ENCODE measurements at regions not wholly inside any gene's neighbourhood (a gene's known extent, or its start where the extent isn't known, plus 50 kb on each side); places are given as distances from the start of the nearest gene placed in this dataset.

DNA sequence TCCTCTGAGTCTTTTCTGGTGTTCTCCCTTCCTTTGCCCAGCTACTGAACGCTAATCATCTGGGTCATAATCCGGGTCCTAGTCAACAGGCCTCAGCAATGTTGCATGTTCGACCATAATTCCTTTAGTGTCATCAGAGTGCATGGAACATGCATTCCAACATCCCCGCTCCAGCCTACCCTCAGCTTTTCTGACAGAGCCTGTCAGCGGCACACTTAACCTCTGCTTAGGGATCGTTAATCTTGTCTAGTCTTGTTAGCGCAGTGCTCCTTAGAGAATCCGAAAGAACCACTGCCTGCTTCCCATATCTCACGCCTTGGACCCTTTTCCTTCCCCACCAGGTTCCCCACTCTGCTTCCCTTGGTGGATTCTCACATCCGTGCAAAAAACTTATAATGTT is 767.9 kb upstream of the ID2 start:
- DNase-seq: no peak

DNA sequence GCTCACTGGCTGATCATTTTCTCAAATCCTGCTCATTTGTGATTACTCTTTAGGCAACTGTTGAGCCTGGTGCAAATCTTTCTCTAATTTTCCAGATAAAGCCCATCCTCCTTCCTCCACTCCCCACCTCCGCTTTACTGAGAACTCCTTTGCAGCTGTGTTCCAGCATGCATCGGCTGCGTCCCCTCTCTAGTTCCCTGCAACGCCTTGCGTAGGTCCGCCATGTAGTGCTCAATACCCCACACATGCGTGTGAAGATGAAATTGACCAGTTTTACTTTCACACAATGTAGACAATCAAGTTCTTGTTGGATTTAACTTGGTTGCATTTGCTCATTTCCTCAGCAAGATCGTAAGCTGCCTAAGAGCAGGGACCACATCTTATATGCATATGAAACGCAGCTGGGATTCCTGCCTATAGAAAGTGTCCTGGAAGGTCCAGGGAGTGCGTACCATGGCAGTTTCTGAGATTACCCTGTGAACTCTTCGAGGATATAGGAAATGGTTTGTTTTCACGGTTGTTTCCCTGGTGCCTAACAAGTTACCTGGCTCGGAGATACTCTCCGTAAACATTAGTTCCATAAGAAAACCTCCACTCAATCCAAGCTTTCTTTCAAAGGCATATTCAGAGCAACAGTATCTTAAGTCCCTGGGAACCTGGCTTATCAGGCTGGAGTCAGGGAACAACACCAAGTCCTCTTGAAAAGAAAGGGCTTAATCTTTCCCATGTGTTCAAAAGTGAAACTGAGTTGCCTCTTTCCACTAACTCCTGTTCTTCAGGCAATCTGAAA is 766.4 kb upstream of the ID2 start:
- DNase-seq: no peak

DNA sequence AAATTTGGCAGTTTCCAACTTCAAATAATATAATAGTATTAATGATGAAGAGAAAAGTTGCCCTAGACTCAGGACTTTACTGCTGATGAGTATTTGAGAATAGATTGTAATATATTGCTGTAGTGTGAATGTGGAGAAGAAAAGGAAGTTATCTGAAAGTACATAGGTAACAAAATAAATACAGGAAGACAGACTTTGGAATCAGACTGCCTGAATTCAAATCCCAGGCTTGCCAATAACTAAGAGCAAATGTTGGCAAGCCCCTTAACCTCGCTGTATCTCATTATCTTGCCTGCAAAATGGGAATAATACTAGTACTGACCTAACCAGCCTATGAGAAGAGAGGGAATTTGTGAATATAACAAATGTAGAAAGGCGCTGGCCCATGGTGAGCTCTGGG is 765.2 kb upstream of the ID2 start:
- DNase-seq: no peak

DNA sequence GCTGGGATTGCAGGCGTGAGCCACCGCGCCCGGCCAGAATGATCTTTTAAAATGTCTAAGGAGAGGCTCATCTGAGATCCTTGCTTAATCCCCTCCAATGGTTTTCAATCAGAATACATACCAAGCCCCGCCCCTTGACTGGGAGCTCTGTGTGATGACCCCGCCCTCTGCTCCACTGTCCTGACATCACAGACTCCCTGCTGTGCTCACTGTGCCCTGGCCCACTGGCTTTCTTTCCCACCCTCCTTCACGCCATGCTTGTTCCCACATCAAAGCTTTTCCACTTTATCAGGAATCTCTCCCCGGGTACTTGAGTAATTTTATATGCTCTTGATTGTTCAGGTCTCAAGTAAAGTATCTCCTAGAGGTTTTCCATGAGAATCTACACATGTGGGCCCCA is 762.3 kb upstream of the ID2 start:
- DNase-seq: no peak

DNA sequence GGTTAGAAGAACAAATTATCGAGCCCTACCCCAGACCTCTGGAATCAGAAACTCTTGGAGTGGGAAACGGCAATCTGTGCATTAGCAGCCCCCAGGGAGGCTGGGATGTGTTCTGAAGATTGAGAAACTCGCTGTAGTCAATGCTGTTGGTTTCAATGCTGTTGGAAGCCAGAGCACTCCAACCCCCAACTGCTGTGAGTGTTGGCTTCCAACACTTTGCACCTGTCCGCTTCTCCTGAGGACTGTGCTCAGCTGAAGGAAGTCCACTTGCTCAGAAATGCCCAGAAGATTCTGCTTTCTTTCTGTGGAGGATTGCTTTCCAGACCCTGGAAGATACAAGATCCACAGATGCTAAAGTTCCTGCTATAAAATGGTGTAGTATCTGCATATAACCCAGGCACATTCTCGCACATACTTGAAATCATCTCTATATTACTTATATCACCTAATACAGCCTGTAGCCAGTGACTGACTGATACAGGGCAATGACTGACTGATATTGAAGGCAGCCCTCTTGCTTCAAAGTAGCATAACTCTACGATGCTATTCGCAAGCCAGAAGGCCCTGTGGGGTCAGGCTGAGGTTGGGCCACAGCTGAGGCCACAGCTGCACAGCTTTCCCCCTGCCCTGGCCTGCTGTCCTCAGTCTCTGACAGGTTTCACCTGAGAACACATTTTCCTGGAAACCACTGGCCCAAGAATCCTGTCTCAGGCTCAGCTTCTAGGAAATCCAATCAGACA is 757.7 kb upstream of the ID2 start:
- no peak for DNase-seq

DNA sequence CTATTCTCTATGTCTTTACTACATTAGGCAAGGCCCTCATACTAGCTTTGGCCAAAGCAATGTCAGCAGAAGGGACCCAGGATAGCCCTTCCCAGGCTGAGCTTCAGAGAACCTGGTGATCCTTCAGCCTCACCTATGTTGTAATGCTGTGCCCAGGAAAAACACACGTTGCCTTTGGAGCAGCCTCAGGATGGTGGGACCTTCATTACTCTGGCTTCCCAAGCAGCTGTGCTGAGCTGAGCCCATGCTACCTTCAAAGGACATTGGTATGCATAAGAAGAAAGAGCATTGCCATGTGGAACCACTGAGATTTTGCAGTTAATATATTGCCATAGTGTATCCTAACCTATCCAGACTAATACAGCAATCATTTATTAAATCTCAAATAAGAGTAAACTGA is 756.4 kb upstream of the ID2 start:
- DNase-seq: no peak

DNA sequence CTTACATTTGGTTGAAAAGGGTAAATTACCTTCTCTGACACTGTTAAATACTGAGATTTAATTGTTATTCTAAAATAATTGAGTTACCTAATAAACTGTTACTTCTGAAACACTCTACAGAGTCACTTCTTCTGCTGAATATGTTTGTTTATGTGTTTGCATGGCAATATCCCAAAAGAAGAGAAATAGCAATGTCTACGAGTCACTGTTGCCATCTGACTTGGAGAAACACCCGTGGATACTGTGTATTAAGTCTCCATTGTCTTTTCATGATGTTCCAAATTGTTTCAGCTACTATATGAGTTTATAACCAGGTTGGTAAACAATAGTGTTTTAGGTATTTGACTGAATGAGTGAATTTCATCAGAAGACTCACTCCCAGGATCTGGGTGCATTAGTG is 754.2 kb upstream of the ID2 start:
- DNase-seq: no peak

DNA sequence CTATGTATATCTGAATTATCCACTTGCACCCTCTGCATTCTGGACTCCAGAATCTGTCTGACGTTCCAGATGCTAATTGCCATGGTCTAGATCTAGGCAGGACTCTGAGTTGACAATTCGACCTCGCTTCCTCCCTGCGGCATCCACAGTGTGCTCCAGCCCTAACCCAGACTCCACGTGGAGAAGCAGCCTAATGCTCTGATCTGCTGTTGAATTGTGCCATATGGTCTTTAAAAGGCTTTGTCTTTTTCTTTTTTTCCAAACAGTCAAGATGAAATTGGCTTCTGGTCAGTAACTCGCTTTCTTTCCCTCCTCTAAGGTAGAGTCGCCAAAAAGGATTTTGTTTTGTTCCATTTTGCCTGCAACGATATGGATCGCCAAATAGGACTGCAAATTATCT is 752.6 kb upstream of the ID2 start:
- no peak for DNase-seq

DNA sequence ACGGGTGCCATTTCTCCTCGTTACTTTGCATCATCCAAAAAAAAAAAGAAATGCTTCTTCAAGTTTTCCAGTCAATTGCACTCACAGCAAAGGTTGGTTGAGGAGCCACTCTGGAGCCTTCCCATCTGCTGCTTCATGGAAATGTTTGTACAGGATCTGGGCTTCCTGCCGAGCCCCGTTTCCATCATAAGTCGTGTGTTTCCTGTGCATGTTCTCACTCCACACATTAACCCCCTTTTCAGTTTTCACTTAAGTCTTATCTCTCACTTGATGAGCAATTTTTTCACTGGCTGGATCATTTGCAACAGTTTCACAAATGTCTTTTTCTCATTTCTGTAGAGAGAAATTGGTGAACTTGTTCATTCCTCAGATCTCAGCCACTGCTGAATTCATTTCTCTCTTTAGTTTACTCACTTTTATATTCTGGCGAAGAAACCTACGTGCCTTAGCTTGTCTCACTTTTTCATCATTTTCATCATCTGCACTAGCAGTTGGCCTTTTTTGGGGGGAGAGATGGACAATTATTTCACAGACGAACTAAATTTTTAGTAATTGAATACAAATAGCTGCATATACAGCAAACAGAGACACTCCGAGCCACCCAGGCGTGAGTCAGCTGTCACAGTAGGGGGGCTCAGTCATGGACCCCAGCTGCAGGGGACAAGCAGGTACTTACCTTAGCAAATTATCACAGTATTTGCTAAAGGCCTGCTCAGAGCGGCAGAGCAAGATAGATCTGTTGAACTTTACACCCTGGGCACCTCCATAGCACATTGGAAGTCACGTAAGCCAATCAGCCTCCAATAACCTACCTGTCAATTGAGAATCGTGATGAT is 750.8 kb upstream of the ID2 start:
- DNase-seq: no peak

DNA sequence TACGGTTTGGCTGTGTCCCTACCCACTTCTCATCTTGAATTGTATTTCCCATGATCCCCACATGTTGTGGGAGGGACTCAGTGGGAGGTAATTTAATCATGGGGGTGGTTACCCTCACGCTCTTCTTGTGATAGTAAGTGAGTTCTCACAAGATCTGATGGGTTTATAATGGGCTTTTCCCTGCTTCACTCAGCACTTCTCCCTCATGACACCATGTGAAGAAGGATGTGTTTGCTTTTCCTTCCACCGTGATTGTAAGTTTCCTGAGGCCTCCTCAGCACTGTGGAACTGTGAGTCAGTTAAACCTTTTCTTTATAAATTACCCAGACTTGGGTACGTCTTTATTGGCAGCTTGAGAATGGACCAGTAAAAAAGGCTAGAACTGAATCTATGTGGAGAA is 750.0 kb upstream of the ID2 start:
- DNase-seq: no peak

DNA sequence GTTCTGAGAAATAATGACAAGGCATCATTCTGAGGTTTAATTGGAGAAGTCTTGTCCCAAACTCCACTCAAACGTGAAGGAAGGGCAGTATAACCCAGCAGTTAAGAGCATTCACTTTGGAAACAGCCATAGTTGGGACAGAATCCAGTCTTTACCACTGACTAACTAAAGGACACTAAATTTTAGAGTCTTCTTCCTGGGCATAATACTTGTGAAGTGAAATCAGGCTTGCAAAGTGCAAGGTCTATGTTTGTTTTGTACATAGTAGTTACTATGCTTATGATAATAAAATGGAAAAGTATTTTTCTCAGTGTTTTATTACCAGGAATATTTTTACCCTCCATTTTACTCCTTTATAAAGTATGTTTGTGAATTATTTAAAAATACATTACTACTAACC is 748.2 kb upstream of the ID2 start:
- DNase-seq: no peak

DNA sequence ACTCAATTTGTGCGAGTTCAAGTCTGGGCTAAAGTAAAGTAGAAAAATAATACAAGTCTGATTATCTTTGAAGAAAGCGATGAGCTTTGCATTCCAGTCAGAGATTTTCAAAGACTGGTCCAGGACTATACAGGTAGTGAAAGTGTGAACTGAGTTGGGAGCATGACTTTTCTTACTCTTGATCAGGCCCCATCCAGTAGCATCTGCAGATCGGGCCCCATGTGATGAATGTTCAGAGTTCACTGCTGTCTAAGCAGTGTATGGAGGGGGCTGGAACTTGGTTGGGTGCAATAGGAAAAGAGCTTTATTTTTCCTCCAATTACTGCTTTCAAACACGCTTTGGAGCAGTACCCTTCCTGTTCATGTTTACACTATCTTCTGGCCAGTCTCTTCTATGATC is 747.4 kb upstream of the ID2 start:
- DNase-seq: no peak

DNA sequence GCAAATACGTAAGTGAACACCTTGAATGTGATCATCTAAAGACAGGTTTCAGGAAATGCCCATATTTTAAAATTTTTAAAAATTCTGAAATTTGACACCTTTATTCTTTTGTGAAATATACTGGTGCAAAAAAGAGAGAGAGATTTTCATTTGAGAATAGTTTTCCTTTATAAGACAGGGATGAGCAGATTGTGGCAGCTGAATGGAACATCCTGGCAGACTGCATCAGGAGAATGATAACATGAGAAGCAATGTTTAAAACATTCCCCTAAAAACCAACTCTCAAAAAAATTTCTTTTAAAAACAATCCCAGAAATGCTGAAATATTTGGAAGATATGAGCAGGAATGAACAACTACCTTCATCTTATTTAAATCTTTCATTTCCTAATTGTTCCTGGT is 744.8 kb upstream of the ID2 start:
- DNase-seq: no peak

DNA sequence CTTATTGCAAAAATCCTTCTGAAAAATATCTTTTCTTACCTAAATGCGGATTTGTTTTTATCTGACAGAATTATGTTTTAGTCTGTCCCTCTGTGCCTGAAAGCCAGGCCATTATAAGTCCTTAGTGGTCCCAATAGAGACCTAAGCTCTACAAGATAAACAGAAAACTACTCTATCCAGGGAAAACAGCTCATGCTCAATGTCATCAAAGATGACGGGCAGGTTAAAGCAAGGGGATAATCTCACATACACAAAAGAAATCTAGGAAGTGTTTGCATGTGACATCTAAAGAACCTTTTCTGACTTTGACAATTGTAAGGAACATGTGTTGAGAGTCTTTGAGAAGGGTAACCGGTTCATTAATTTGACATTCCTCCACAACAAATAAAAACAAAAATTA is 741.1 kb upstream of the ID2 start:
- no peak for DNase-seq

DNA sequence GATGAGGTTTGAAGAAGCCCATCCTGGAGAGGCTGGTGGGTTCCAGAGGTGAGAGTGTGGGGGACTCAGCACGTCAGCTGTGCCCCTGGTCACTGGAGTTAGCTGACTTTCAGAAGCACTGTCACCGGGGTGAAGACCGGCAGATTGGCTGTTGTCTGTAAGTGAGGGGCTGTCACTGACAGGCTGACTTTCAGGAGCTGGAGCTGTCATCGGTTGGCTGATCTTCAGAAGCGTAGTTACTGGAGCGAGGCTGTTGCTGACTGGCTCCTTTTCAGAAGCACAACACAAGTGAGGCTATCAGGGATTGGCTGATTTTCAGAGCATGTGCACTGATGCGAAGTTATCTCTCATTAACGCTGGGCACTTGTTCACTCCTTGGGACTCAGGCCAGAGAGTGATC is 738.4 kb upstream of the ID2 start:
- DNase-seq: no peak

DNA sequence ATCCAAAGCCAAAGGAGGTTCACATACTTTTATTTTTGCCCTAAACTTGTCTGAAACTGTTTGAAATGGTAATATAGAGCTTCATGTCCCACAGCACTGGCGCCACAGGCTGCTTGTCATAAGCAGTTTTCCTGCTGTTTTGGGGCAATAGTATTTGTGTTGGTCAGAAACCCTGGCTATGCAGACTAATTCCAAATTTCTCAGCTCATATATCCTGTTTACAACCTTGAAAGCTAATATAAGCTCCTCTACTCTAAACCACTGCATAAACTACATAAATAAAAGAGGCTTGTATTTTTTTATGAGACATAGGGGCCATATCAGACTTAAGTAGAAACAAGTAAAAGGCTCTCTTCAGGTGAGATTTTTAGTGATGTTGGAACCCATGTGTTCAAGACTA is 736.8 kb upstream of the ID2 start:
- no peak for DNase-seq

DNA sequence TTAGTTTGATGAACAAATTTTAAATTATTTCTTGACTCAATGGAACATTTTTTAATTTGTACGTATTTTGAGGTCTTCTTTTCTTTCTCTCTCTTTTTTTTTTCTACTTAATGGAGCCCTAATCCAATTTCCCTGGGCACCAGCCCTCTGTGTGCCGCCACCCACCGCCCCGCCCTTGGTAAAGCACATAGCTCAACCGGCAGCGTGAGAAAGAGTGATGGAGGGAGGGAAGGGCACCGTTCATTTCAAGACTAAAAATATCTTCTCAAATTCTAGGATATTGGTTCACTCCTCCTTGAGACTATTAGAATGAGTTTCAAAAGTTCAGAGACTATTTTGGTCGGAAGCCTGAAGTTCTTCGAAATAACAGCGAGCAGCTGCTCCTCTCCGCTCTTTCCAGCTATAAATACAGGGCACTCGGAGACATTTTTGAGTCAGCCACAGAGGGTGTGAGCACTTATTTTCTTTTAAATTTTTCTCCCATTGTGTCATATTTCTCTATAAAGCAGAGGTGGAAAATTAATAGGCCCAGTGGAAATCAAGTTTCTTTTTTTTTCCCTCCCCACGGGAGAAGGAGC is 731.7 kb upstream of the ID2 start:
- DNase-seq: no peak

DNA sequence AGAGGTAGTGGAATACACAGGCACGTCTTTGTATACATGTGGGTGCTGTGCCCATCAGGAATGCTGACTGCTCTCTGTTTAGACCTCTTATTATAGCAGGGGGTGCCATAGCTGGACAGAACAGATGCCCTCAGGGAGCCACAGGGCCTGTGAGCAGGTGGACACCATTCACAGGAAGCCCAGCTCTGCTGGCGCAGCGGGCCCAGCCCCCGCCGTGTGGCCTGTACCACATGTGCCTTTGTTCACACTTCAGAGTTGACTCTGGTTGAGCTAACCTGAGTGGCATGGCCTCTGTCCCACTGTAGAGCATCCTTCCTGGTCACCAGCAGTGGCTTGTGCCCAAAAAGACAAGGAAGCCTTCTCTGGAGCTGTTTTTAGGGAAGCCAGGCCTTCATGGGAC is 730.9 kb upstream of the ID2 start:
- DNase-seq: no peak

DNA sequence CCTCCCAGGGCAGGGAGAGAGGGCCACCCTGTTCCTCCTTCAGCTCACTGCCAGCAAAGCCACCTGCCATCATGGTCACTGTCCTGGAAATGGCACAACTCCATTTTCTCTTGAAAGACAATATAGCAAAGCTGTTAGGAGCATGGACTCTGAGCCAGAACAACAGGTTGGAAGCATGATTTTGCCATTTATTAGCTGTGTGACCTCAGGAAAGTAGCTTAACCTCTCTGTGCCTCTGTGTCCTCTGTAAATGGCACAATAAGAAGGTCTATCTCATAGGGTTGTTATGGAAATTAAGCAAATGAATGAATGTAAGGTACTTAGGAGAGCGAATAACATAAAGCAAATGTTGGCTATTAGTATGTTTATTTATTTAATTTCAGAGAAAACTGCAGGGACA is 730.4 kb upstream of the ID2 start:
- DNase-seq: no peak

DNA sequence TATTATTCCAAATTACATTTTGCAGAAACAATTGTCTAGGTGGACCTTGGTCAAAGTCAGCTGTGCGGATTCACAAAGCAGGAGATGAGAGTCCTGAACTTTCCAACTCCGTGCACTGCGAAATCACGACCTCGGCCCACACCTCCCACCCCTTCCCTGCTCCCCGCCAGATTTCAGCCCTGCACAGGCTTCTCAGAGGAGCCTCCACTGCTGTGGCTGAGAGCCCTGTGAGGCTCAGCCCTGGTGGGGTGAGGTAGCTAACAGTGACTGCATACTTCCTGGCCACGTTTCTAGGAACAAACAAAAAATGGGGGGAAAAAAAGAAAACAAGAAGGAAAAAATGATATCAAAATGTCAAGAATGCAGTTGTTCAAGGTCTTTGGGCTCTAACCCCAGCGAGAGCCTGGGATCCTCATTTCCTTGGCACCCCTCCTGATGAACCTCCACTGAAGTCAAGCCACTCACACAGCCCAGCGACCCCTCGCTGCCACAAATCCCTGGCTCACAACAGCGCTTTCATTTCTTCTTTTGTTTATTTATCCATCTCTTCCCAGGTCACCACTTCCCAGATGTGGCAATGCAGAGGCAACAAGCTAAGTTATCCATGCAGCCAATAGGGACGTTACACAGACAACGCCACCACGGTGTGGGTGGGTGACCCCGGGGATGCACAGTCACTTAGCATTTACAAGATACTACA is 729.7 kb upstream of the ID2 start:
- no peak for DNase-seq

DNA sequence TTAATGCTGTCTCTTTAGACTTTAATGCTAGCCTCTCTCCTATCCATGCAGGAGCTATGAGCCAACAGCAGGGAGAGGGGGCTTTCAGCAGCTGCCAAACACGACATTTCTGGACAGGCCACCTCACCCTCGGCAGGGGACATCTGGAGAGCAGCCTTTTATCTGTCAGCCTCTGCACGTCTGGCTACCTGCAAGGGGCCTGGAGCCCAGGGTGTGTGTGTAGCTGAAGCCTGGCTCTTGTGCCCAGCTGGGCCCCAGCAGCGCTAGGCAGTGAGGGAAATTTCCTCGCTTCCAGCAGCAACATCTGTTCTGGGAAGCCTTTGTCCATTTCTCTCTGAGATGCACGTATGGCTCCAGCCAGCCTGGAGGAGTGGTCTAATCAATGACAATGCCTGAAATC is 728.7 kb upstream of the ID2 start:
- no peak for DNase-seq

DNA sequence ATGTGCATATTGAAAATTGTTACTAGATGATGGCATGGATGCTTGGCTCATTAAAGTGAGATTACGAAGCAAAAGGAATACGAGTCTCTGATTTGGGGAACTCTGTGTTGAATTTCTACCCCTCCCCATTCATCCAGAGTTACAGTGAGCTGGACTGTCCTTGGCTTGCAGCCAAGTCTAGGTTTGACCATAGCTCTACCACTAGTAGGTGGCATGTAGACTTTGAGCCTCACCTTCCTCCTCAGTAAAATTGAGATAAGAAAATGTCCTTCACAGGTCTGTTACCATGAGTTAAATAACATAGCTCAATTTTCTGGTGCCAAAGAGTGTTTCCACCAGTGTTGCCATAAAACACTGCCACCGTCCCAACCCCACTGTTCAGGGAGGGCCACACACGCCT is 727.6 kb upstream of the ID2 start:
- DNase-seq: no peak

DNA sequence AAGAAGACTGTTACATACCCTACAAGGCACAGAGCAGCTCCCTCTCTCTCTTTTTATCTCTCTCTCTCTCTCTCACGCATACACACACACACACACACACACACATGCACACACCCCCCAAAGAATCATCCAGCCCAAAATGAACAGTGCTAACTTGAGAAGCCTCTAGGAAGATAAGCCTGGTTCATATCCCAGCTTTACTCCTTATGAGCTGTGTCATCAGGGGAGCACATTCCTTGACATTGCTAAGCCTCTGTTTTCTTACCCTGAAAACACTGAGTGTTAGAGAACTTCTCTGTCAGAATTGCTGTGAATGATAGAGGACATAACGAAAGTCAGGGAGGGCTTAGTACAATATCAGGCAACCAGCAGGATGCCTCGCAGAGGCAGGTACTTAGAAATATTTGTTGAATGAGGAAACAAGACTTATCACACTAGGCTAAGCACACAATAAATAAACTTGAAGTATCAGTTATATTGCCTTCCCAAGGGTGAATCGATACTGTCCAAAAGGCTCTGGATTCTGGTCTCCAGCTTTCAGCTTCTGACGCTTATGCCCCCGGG is 725.6 kb upstream of the ID2 start:
- DNase-seq: no peak

Data from NCI-H187 treated with DMSO at 0.1 percent for 48 hours (cell line).